Keratinocyte (primary cell): ENCODE measurements at regions not wholly inside any gene's neighbourhood (a gene's known extent, or its start where the extent isn't known, plus 50 kb on each side); places are given as distances from the start of the nearest gene placed in this dataset.

Experiments used
- DNase-seq: peaks from one replicate; pipeline ENCODE4 v3.0.0-alpha.2; 2011; ENCODE audit warnings: low read depth, missing footprints, low spot score
- FAIRE-seq: peaks from 2 replicates; lab custom pipeline; 2011; peaks lifted over from hg19 to GRCh38; lab: Jason Lieb, UNC
- H2AFZ ChIP-seq: 2 replicates; pipeline ENCODE4 v1.6.0; 2012; ENCODE audit warnings: low read length, control low read depth, inconsistent platforms; ENCODE audit not compliant: control insufficient read depth
- H3K27ac ChIP-seq: 2 replicates; pipeline ENCODE4 v1.5.1; 2011; ENCODE audit warnings: low read length; ENCODE audit not compliant: control insufficient read depth, insufficient read depth
- H3K27me3 ChIP-seq: 3 replicates; pipeline ENCODE4 v1.6.0; 2011; ENCODE audit warnings: low read length; ENCODE audit not compliant: control insufficient read depth, insufficient read depth; ENCODE audit errors: extremely low read depth
- H3K36me3 ChIP-seq, 2 experiments: 2 replicates in 1 of 2; 3 replicates in 1 of 2; pipeline ENCODE4 v1.5.1; 2011; ENCODE audit warnings: low read length in 2 of 2, mild to moderate bottlenecking in 1 of 2; ENCODE audit not compliant: control insufficient read depth in 2 of 2, insufficient read depth in 2 of 2; ENCODE audit errors: extremely low read depth in 1 of 2
- H3K4me1 ChIP-seq: 3 replicates; pipeline ENCODE4 v1.5.1; 2011; ENCODE audit warnings: low read length; ENCODE audit not compliant: control insufficient read depth, insufficient read depth; ENCODE audit errors: extremely low read depth
- H3K4me2 ChIP-seq: 3 replicates; pipeline ENCODE4 v1.6.0; 2011; ENCODE audit warnings: low read depth, low read length; ENCODE audit not compliant: control insufficient read depth, insufficient read depth; ENCODE audit errors: extremely low read depth
- H3K4me3 ChIP-seq, 3 experiments: fragments of 200-600 bp in 1 of 3; sonication (generic) in 1 of 3; 2 replicates in 2 of 3; 3 replicates in 1 of 3; pipeline ENCODE4 v1.5.1; 2011 to 2016; ENCODE audit warnings: low read length in 3 of 3, mild to moderate bottlenecking in 3 of 3, control low read depth in 2 of 3, inconsistent platforms in 1 of 3, low read depth in 1 of 3, mixed read lengths in 1 of 3, mixed run types in 1 of 3, moderate library complexity in 1 of 3; ENCODE audit not compliant: control insufficient read depth in 2 of 3, insufficient read depth in 2 of 3; ENCODE audit errors: extremely low read depth in 1 of 3
- H3K79me2 ChIP-seq: 2 replicates; pipeline ENCODE4 v1.6.0; 2012; ENCODE audit warnings: low read length; ENCODE audit not compliant: control insufficient read depth, insufficient read depth
- H3K9ac ChIP-seq: 3 replicates; pipeline ENCODE4 v1.6.0; 2011; ENCODE audit warnings: low read length; ENCODE audit not compliant: control insufficient read depth, insufficient read depth; ENCODE audit errors: extremely low read depth
- H3K9me1 ChIP-seq: 3 replicates; pipeline ENCODE4 v1.6.0; 2011; ENCODE audit warnings: low read length; ENCODE audit not compliant: control insufficient read depth, insufficient read depth; ENCODE audit errors: extremely low read depth
- H3K9me3 ChIP-seq: 2 replicates; pipeline ENCODE4 v1.5.1; 2012; ENCODE audit warnings: low read depth, low read length; ENCODE audit not compliant: control insufficient read depth
- H4K20me1 ChIP-seq: 3 replicates; pipeline ENCODE4 v1.6.0; 2011; ENCODE audit warnings: low read length; ENCODE audit not compliant: control insufficient read depth, insufficient read depth; ENCODE audit errors: extremely low read depth
- CTCF ChIP-seq, 3 experiments: IDR thresholded peaks in 1 of 3; conservative IDR thresholded peaks in 1 of 3; optimal IDR thresholded peaks in 1 of 3; 2 replicates in 2 of 3; 3 replicates in 1 of 3; pipeline versions ENCODE3 to v1.5.1; 2011; ENCODE audit warnings: low read length in 3 of 3, mild to moderate bottlenecking in 3 of 3, moderate library complexity in 2 of 3, control low read depth in 1 of 3, inconsistent platforms in 1 of 3; ENCODE audit not compliant: insufficient read depth in 2 of 3; ENCODE audit errors: extremely low read depth in 1 of 3
- EZH2 ChIP-seq: IDR thresholded peaks from one replicate; pipeline ENCODE4 v1.6.1; 2012; ENCODE audit warnings: inconsistent platforms, mild to moderate bottlenecking, low read length, moderate library complexity
- dilution Hi-C: fragments of 300-500 bp; cut with MboI; formaldehyde crosslinking; loops from one replicate; pipeline ENCODE4 v1.7.0; 2020; ENCODE audit warnings: low sequenced_read_pairs; ENCODE audit not compliant: extremely low pct_ligation_motif_present

DNA sequence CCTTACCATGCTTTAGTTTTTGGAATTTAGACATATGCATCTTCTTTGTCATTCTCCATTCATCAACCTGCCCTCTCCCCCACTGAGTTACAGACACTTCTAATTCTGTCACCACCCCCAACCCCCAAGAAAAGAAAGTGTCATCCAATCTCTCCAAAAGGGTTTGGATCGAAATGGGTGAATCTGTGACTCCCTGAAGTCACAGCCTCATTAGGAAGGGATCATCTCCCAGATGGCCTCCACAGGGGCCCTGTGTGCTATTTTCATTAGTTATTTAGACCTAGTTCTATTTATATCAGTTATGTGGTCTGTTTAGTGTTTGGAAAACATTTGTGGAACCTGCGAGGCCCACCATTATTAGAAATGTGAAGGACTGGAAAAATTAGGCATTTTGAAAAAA lies 191.0 kb upstream of the ATP2B1 start:
- no peaks in the 10 kb centered on the region for H3K36me3 ChIP-seq
- H3K4me3 ChIP-seq, result no peak overlapping the region
- H3K9me1 ChIP-seq, result no peaks in the 10 kb centered on the region
- H3K4me2 ChIP-seq, result no peak overlapping the region
- FAIRE-seq, result no peak
- no peaks in the 10 kb centered on the region for H4K20me1 ChIP-seq
- dilution Hi-C loops, result no loop called here
- H2AFZ ChIP-seq, result no peak overlapping the region
- peaks cover 12% of the 10 kb centered on the region for H3K4me1 ChIP-seq
- no peak overlapping the region for H3K27ac ChIP-seq
- H3K27me3 ChIP-seq, result no peaks in the 10 kb centered on the region
- no peaks in the 10 kb centered on the region for H3K79me2 ChIP-seq
- H3K9me3 ChIP-seq, result no peaks in the 10 kb centered on the region
- no peak overlapping the region for H3K9ac ChIP-seq
- TF ChIP-seq EZH2 (no peak), CTCF (optimal IDR thresholded peaks at IDR 0.05 in 1 of 3, IDR thresholded peaks at IDR 0.05 in 1 of 3, conservative IDR thresholded peaks at IDR 0.05 in 1 of 3; ENCODE audit: extremely low read depth in 1 of 3, insufficient read depth in 2 of 3, low read length in 3 of 3) (no peak)
- no peak for DNase-seq

DNA sequence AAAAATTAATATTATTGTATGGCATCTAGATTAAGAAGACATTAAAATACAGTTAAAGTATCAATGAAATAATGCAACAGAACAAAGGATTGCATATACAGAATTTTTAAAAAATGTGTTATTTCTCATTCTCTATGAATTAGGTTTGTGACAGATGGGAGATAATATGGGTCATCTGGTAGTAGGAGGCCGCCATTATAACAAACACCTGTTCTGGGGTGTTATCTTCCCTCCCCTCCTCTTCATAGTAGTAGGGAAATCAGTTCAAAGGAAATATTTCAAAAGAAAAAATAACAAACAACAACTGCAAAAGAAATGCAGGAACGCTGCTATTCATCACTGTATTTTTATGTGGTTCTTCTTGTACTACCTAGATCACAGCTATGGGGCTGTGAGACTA lies 187.0 kb upstream of the ATP2B1 start:
- TF ChIP-seq CTCF (optimal IDR thresholded peaks at IDR 0.05 in 1 of 3, IDR thresholded peaks at IDR 0.05 in 1 of 3, conservative IDR thresholded peaks at IDR 0.05 in 1 of 3; ENCODE audit: extremely low read depth in 1 of 3, insufficient read depth in 2 of 3, low read length in 3 of 3) (no peak), EZH2 (no peak)
- H3K27me3 ChIP-seq, result no peaks in the 10 kb centered on the region
- no peak overlapping the region for H3K4me3 ChIP-seq
- no peak for DNase-seq
- H3K9me3 ChIP-seq, result no peaks in the 10 kb centered on the region
- H3K4me1 ChIP-seq, result peaks cover 23% of the 10 kb centered on the region
- H3K27ac ChIP-seq, result peak overlapping the region; percentile 17
- dilution Hi-C loops, result no loop called here
- no peak overlapping the region for H3K4me2 ChIP-seq
- no peak overlapping the region for H3K9ac ChIP-seq
- no peak for FAIRE-seq
- H3K79me2 ChIP-seq, result no peaks in the 10 kb centered on the region
- no peaks in the 10 kb centered on the region for H4K20me1 ChIP-seq
- no peaks in the 10 kb centered on the region for H3K36me3 ChIP-seq
- H3K9me1 ChIP-seq, result no peaks in the 10 kb centered on the region
- H2AFZ ChIP-seq, result no peak overlapping the region
